Fibroblast of villous mesenchyme (primary cell): ENCODE measurements at regions not wholly inside any gene's neighbourhood (a gene's known extent, or its start where the extent isn't known, plus 50 kb on each side); places are given as distances from the start of the nearest gene placed in this dataset.
"Not testable (repeated sequence)": the region's sequence is repeated elsewhere in the genome, so short reads cannot be mapped to it uniquely, and the experiment has no call there.

Source experiments
- DNase-seq: peaks from one replicate; pipeline ENCODE4 v3.0.0-alpha.2; 2010; ENCODE audit warnings: low read depth
- H3K4me3 ChIP-seq: 2 replicates; pipeline ENCODE4 v1.5.1; 2011; ENCODE audit warnings: low read depth, mild to moderate bottlenecking, low read length
- TF ChIP-seq, protein P1 (sequence below): IDR thresholded peaks from 2 replicates; pipeline ENCODE4 v1.5.1; 2012; ENCODE audit warnings: low read depth, mild to moderate bottlenecking, low read length; ENCODE audit not compliant: insufficient read depth

DNA sequence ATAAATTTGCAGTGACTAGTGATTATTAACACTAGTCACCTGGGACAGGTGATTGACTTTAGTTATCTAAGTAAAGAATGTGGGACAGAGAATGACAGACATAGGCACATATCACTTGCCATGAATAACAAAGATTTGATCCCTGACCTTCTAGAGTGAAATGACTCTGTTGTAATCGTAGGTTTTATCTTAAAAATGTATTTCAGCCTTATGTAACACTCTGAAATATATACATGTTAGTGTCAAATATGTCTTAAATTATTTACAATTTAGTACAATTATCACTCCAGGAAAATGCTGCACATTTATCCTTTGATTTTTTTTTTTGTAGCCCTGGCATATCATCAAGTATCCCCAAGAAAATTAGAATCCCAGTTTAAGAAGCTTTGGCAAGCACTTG, 186.4 kb upstream of the PTGFR start:
- no peak overlapping the region for H3K4me3 ChIP-seq
- TF ChIP-seq, protein P1, sequence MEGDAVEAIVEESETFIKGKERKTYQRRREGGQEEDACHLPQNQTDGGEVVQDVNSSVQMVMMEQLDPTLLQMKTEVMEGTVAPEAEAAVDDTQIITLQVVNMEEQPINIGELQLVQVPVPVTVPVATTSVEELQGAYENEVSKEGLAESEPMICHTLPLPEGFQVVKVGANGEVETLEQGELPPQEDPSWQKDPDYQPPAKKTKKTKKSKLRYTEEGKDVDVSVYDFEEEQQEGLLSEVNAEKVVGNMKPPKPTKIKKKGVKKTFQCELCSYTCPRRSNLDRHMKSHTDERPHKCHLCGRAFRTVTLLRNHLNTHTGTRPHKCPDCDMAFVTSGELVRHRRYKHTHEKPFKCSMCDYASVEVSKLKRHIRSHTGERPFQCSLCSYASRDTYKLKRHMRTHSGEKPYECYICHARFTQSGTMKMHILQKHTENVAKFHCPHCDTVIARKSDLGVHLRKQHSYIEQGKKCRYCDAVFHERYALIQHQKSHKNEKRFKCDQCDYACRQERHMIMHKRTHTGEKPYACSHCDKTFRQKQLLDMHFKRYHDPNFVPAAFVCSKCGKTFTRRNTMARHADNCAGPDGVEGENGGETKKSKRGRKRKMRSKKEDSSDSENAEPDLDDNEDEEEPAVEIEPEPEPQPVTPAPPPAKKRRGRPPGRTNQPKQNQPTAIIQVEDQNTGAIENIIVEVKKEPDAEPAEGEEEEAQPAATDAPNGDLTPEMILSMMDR, result no peak
- no peak for DNase-seq

DNA sequence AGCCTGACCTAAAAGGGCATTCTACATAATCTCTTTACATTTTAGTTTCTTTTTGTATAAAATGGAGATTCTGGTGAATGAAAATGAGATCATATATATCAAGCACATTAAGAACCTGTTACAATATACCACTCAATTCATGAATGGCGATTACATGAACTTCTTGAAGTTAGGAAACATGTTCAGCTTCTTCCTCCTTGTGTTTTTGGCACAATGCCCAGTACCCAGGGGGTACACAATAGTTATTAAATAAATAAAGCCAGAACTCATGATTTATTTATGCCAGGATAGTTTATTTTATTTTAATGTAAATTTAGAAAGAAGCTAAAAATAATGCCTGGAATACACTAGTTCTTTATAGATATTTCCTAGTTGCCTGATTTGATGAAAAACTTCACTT, 186.0 kb upstream of the PTGFR start:
- DNase-seq, result no peak
- no peak overlapping the region for H3K4me3 ChIP-seq
- TF ChIP-seq, protein P1, result no peak

DNA sequence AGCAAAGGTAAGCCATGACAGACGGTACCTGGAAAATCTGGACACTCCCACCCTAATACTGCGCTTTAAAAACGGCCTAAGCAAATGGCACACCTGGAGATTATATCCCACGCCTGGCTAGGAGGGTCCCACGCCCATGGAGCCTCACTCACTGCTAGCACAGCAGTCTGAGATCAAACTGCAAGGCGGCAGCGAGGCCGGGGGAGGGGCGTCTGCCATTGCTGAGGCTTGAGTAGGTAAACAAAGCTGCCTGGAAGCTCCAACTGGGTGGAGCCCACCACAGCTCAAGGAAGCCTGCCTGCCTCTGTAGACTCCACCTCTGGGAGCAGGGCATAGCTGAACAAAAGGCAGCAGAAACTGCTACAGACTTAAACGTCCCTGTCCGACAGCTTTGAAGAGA, 180.5 kb upstream of the PTGFR start:
- H3K4me3 ChIP-seq, DNase-seq: not testable (repeated sequence)

DNA sequence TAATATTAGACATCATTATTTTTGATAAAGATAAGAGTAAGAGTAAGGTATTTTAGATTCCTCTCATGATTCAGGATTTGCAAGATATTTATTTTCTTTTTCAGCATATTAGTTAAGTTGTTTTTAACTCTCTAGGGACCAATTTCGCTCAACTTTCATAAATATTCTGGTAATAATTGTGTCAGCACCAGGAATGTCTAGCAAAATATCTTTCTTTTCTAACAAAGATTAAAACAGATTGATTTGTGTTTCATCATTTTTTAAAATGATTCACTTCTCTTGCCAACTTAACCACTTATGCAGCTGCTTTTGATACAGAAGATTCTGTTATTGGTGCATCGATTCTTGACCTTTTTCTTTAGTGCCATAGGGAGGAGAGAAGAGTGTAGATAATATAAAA, 172.8 kb upstream of the PTGFR start:
- TF ChIP-seq, protein P1, result no peak
- no peak for DNase-seq
- no peak overlapping the region for H3K4me3 ChIP-seq

DNA sequence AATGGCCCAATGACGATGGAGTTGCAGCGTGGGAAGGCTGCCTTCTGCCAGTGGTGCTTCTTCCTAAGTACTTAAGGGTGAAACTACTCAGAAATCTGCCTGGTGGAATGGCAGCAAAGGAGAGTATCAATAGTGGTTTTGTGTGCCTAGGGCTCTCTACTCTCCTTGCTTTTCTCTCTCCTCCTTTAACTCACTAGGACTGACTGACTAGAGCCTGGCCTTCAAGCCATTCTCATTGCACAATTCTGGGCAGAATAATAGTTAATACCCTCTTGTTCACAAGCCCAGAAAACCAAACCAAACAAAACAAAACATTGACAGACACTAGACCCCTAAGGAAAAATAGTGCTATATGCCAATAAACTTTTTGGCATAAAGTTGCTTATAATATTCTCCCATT, 171.2 kb upstream of the PTGFR start:
- TF ChIP-seq, protein P1, result no peak
- no peak overlapping the region for H3K4me3 ChIP-seq
- no peak for DNase-seq

DNA sequence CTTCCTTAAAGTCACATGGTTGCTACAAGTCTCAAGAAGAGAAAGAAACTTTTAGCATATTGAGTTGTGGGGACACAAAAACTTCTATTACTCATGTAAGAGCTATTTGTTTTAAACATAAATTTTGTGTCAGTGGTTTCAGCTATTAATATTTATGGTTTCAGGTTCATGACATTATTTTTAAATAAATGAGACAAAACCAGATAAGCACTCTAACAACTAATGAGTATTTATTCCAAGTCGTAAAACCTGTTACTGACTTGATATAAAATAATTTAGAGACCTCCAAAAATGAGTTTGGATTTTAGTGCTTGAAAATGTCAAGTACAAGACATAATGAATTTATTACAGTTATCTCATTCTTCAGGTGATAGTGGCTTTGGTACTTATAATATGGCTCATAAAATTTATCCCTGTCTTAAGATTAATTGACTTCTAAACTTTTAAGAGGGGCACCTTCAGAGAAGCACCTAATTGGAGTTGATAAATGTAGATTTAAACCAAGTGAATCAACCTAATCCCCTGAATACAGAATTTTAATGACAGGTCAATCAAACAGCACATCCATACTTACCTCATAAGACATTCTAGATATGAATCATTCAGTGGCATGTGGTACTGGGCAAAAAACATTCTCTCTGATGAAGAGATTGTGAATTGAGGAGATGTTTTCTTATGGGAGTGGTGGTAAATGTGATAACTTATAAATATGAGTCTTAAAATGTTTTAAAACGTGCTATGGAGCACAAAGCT, 167.7 kb upstream of the PTGFR start:
- peak; percentile 24 for DNase-seq
- TF ChIP-seq, protein P1, result no peak
- no peak overlapping the region for H3K4me3 ChIP-seq

DNA sequence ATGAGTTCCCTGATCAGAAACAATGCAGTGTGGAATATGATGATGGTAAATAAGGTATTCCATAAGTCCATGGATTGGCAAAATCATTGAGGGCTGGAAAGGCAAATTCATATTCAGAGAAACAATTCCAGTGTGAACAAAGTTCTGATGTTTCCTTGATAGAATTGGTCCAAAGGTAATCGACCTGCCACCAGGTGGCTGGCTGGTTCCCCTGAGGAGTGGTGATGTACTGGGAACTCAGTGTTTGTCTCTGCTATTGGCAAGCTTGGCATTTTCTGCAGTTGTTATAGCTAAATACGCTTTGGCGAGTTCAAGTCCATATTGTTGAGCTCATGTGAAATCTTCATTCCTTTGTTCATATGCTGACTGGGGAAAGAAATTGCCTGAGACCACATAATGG, 165.5 kb upstream of the PTGFR start:
- TF ChIP-seq, protein P1, result no peak
- DNase-seq, result no peak
- H3K4me3 ChIP-seq, result no peak overlapping the region
